AG10803 (cell line): ENCODE measurements at regions not wholly inside any gene's neighbourhood (a gene's known extent, or its start where the extent isn't known, plus 50 kb on each side); places are given as distances from the start of the nearest gene placed in this dataset.

Experiments used
- DNase-seq: peaks from one replicate; pipeline ENCODE4 v3.0.0; 2010; ENCODE audit warnings: low read depth
- H3K4me3 ChIP-seq: 2 replicates; pipeline ENCODE4 v1.5.1; 2011; ENCODE audit warnings: mild to moderate bottlenecking, low read length, control low read depth
- TF ChIP-seq, protein P1 (sequence below): conservative IDR thresholded peaks from 2 replicates; pipeline ENCODE4 v1.5.1; 2011; ENCODE audit warnings: mild to moderate bottlenecking, low read length, control low read depth, inconsistent platforms

DNA sequence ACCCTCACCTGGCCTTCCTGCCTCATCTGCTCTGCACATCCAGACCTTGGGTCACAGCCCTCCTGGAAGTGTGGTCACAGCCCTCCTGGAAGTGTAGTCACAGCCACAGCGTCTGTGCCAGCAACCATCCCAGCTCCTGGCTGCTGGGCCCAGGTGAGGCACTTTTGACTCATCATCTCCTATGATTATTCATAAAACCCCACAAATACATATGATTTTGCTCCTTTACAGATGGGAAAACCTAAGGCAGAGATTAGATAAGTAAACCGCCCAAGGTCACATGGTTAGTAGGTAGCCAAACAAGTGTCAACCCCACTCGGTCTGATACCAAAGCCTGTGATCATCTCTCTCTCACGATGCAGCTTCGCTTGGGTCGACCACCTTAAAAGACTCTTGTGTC is 94.3 kb downstream of the PRLHR start:
- TF ChIP-seq, protein P1, sequence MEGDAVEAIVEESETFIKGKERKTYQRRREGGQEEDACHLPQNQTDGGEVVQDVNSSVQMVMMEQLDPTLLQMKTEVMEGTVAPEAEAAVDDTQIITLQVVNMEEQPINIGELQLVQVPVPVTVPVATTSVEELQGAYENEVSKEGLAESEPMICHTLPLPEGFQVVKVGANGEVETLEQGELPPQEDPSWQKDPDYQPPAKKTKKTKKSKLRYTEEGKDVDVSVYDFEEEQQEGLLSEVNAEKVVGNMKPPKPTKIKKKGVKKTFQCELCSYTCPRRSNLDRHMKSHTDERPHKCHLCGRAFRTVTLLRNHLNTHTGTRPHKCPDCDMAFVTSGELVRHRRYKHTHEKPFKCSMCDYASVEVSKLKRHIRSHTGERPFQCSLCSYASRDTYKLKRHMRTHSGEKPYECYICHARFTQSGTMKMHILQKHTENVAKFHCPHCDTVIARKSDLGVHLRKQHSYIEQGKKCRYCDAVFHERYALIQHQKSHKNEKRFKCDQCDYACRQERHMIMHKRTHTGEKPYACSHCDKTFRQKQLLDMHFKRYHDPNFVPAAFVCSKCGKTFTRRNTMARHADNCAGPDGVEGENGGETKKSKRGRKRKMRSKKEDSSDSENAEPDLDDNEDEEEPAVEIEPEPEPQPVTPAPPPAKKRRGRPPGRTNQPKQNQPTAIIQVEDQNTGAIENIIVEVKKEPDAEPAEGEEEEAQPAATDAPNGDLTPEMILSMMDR, result no peak
- no peak overlapping the region for H3K4me3 ChIP-seq
- peak; percentile 46 for DNase-seq

GRCh38 chr10:118500477-118501104 is 94.9 kb downstream of the PRLHR start:
- TF ChIP-seq, protein P1, result no peak
- no peak for DNase-seq
- H3K4me3 ChIP-seq, result no peak overlapping the region

DNA sequence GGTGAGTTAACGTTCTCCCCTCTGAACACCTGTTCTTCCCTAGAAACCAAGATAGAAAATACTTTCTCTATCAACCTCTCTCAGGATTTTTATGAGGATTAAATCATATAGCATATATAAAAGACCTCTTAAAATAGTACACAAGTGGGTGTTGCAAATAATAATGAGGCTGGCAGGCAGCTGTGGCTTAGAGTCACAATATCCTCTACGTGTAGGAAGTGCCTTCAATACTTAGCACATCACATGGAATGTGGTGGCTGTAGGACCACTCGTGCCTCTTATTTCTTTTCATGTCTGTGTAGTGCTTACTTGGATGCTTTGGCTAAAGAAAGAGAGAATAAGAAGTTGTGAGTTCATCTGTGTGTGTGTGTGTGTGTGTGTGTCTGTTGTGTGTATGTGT is 96.3 kb downstream of the PRLHR start:
- TF ChIP-seq, protein P1, result no peak

DNA sequence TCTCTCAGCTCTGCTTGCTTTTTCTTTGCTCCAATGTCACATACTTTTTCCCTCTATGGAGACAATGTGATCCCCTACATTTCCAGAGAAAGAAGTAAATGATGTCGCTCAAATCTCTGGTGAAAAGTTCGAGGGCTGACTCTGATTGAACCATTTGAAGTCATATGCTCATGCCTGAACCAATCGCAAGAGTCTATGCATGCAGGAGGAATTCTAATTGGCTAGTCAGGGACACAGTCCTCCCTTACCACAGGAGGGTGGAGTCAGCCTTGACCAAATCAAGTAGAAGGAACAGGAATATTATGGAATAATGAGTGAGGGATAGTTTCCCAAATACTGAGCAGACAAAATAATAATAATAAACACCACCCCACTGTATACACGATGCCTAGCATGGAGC is 96.8 kb downstream of the PRLHR start:
- TF ChIP-seq, protein P1, result no peak
- H3K4me3 ChIP-seq, result no peak overlapping the region
- no peak for DNase-seq

More for the DNA sequence above, 96.3 kb downstream of the PRLHR start:
- no peak overlapping the region for H3K4me3 ChIP-seq
- DNase-seq, result no peak

DNA sequence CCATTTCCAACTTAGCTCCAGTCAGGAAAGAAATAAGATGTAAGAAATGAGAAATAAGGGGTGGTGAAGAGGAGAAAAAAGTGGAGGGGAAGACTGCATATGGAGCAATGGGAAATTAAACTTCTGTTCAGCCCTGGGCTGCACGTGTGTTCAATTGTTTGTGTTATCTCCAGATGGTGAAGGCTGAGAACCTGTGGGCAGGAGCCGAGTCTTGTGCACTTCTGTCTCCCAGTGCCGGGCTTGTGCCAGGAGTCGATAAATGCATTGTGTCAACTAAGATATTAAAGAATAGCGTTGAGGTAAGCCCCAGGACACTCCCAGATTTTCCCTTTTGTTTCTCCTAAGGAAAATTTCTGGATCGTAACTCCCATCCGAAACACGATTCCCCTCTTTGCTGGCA is 98.2 kb downstream of the PRLHR start:
- TF ChIP-seq, protein P1, result no peak
- no peak overlapping the region for H3K4me3 ChIP-seq
- DNase-seq, result no peak

DNA sequence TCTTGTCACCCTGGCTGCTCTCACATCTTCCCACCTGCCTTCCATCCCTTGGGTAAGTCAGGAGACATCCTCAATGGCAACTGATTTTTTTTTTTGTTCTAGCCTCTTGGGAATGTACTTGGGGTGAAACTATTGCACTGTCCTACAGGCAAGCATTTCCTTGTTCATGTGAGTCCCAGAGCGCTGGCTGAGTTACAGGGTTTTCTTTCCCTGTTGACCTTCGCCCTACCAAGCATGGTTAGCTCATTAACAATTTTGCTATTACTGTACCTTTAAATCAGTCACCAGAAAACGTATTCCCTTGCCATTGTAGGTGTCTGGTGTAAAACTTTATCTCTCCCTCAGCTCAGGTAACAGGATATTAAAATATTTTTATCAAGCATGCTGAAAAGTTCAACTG is 98.9 kb downstream of the PRLHR start:
- no peak for DNase-seq
- TF ChIP-seq, protein P1, result no peak
- no peak overlapping the region for H3K4me3 ChIP-seq

DNA sequence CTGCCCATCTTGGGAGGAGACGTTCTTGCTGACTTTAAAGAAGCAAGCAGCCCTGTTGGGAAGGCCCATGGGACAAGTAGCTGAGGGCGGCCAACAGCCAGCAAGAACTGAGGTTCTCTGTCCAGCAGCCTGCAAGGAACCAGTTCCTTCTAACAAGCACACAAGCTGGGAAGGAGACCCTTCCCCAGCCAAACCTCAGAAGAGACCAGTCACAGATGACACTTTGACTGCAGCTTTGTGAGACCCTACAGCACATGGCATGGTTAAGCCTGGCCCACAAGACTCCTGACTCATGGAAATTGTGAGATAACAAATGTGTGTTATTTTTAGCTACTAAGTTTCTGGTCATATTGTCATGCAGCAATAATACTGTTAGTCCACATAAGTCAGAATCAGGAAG is 99.9 kb downstream of the PRLHR start:
- H3K4me3 ChIP-seq, result no peak overlapping the region
- DNase-seq, result no peak
- TF ChIP-seq, protein P1, result no peak
